B cell (primary cell): ENCODE measurements at regions not wholly inside any gene's neighbourhood (a gene's known extent, or its start where the extent isn't known, plus 50 kb on each side); places are given as distances from the start of the nearest gene placed in this dataset.

Experiments
- ATAC-seq: fragments of 200-7000 bp; cut with Tn5 transposase; one replicate; pipeline ENCODE4 v1.10.0; 2021; ENCODE audit warnings: low read depth, mild to moderate bottlenecking, moderate number of reproducible peaks, moderate library complexity
- CTCF ChIA-PET: fragments of 350-600 bp; sonication (Branson Sonifier 250); formaldehyde crosslinking; loops from one replicate; lab custom pipeline; 2021; ENCODE audit warnings: antibody characterized with exemption, inconsistent platforms; lab: Charles Lee
- POLR2A ChIA-PET: fragments of 350-600 bp; sonication (Branson Sonifier 250); formaldehyde crosslinking; loops from one replicate; lab custom pipeline; 2021; ENCODE audit warnings: antibody characterized with exemption; lab: Charles Lee
- DNase-seq: peaks from one replicate; pipeline ENCODE4 v3.0.0; 2013
- H2AFZ ChIP-seq: 2 replicates; pipeline ENCODE4 v1.6.1; 2012; ENCODE audit warnings: mild to moderate bottlenecking, low read depth, low read length; ENCODE audit not compliant: insufficient read depth, poor library complexity, severe bottlenecking
- H3K27ac ChIP-seq, 2 donors: 1 replicate in 1 of 2; 2 replicates in 1 of 2; pipeline ENCODE4 v1.5.1; 2012 to 2013; ENCODE audit warnings: low read length in 2 of 2, mild to moderate bottlenecking in 2 of 2, moderate library complexity in 1 of 2
- H3K27me3 ChIP-seq, 4 experiments: fragments of 200-600 bp in 1 of 4; sonication (generic) in 1 of 4; replicated peaks in 1 of 4; 1 replicate in 2 of 4; 2 replicates in 2 of 4; pipeline versions ENCODE4 v1.6.1 to v1.7.0; 2013 to 2016; ENCODE audit warnings: low read length in 3 of 4, mild to moderate bottlenecking in 2 of 4, mixed read lengths in 1 of 4, moderate library complexity in 1 of 4; ENCODE audit not compliant: insufficient read depth in 4 of 4, control insufficient read depth in 3 of 4; ENCODE audit errors: control extremely low read depth in 1 of 4
- H3K36me3 ChIP-seq, 2 experiments: replicated peaks in 1 of 2; 1 replicate in 1 of 2; 2 replicates in 1 of 2; pipeline versions ENCODE4 v1.6.1 to v1.7.1; 2013; ENCODE audit warnings: low read length in 1 of 2; ENCODE audit not compliant: insufficient read depth in 2 of 2, control insufficient read depth in 1 of 2; ENCODE audit errors: control extremely low read depth in 1 of 2, extremely low read depth in 1 of 2
- H3K4me1 ChIP-seq, 2 donors: fragments of 200-600 bp in 1 of 2; sonication (generic) in 1 of 2; 1 replicate in 1 of 2; 2 replicates in 1 of 2; pipeline versions ENCODE4 v1.5.1 to v1.6.1; 2013 to 2017; ENCODE audit warnings: low read length in 2 of 2; ENCODE audit not compliant: control insufficient read depth in 2 of 2, insufficient read depth in 2 of 2
- H3K4me2 ChIP-seq: replicated peaks from 2 replicates; pipeline ENCODE3; 2012; ENCODE audit warnings: mild to moderate bottlenecking, low read depth, low read length; ENCODE audit not compliant: poor library complexity, severe bottlenecking
- H3K4me3 ChIP-seq, 5 experiments: fragments of 200-600 bp in 1 of 5; sonication (generic) in 1 of 5; 1 replicate in 3 of 5; 2 replicates in 2 of 5; pipeline versions ENCODE4 v1.5.1 to v1.7.0; 2011 to 2016; ENCODE audit warnings: low read length in 4 of 5, mild to moderate bottlenecking in 4 of 5, low read depth in 2 of 5, control low read depth in 1 of 5, moderate library complexity in 1 of 5; ENCODE audit not compliant: insufficient read depth in 1 of 5; ENCODE audit errors: control extremely low read depth in 1 of 5, extremely low read depth in 1 of 5
- H3K79me2 ChIP-seq: fragments of 200-600 bp; sonication (generic); one replicate; pipeline ENCODE4 v1.6.0; 2016; ENCODE audit warnings: low read length; ENCODE audit not compliant: control insufficient read depth, insufficient read depth
- H3K9ac ChIP-seq: fragments of 200-600 bp; sonication (generic); 2 replicates; pipeline ENCODE4 v1.6.1; 2017; ENCODE audit warnings: mild to moderate bottlenecking, low read length, moderate library complexity
- H3K9me3 ChIP-seq, 3 donors: one replicate each; pipeline versions ENCODE4 v1.6.1 to v1.7.1; 2013; ENCODE audit warnings: low read length in 2 of 3; ENCODE audit not compliant: control insufficient read depth in 2 of 3, insufficient read depth in 1 of 3; ENCODE audit errors: control extremely low read depth in 1 of 3
- H4K20me1 ChIP-seq: 2 replicates; pipeline ENCODE4 v1.6.0; 2012; ENCODE audit warnings: mild to moderate bottlenecking, low read length; ENCODE audit not compliant: insufficient read depth, control insufficient read depth, poor library complexity, severe bottlenecking
- H3K27ac Mint-ChIP-seq: one replicate; pipeline ENCODE4 v1.8.0; 2021; ENCODE audit warnings: mixed read lengths
- H3K27me3 Mint-ChIP-seq: one replicate; pipeline ENCODE4 v1.8.0; 2021; ENCODE audit warnings: mixed read lengths
- H3K4me1 Mint-ChIP-seq: one replicate; pipeline ENCODE4 v1.8.0; 2021; ENCODE audit warnings: mixed read lengths
- H3K4me3 Mint-ChIP-seq: one replicate; pipeline ENCODE4 v1.8.0; 2021; ENCODE audit warnings: mixed read lengths
- H3K9me3 Mint-ChIP-seq: one replicate; pipeline ENCODE4 v1.8.0; 2022; ENCODE audit warnings: mixed read lengths; ENCODE audit not compliant: insufficient read depth
- EZH2 ChIP-seq: IDR thresholded peaks from 2 replicates; pipeline ENCODE4 v1.6.1; 2012; ENCODE audit warnings: borderline replicate concordance, low read depth, mild to moderate bottlenecking, moderate library complexity, low read length; ENCODE audit not compliant: insufficient read depth, poor library complexity, severe bottlenecking
- WGBS: methylation state at CpG from one replicate; pipeline ENCODE4 v1.1.5; 2013; ENCODE audit warnings: missing lambda C conversion rate; ENCODE audit not compliant: insufficient coverage; 5-methylcytosine and 5-hydroxymethylcytosine counted together
- intact Hi-C: fragments of 100-400 bp; cut with micrococcal nuclease; formaldehyde crosslinking; loops from one replicate; pipeline ENCODE4 v1.10.0; 2022
- TF ChIP-seq, protein P1 (sequence below): fragments of 200-600 bp; IDR thresholded peaks from one replicate; pipeline ENCODE4 v1.8.0; 2022; ENCODE audit warnings: antibody characterized with exemption, mild to moderate bottlenecking

DNA sequence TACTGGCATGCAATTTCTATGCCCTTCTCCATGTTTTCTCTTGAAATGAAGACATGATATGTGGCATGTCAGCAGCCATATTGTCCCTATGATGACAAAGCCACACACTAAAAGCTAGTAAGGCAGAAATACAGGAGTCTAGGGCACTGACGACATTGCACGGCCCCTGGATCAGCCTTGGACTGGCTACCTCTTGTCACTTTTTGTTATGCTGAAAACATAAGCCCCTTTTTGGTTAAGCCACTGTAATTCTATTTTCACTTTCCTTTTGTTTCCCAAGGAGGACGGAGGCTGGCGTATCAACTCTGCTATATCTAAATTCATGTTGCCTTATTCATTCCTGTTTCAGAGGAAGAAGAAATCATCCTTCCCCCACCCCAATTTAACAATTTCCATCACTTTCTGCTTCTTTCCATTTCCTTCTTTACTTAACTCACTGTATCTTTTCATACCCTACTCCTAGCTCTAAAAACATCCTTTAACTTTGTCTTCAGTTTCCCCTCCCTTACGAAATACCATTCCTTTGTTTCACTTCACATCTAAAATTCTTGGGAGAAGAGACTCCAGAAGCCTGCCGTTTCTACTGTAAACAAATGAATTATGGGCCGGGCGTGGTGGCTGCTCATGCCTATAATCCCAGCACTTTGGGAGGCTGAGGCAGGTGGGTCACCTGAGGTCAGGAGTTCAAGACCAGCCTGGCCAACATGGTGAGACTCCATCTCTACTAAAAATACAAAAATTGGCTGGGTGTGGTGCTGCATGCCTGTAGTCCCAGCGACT is 364.1 kb downstream of the PCNX1 start:
- DNase-seq: no peak
- TF ChIP-seq, protein P1, sequence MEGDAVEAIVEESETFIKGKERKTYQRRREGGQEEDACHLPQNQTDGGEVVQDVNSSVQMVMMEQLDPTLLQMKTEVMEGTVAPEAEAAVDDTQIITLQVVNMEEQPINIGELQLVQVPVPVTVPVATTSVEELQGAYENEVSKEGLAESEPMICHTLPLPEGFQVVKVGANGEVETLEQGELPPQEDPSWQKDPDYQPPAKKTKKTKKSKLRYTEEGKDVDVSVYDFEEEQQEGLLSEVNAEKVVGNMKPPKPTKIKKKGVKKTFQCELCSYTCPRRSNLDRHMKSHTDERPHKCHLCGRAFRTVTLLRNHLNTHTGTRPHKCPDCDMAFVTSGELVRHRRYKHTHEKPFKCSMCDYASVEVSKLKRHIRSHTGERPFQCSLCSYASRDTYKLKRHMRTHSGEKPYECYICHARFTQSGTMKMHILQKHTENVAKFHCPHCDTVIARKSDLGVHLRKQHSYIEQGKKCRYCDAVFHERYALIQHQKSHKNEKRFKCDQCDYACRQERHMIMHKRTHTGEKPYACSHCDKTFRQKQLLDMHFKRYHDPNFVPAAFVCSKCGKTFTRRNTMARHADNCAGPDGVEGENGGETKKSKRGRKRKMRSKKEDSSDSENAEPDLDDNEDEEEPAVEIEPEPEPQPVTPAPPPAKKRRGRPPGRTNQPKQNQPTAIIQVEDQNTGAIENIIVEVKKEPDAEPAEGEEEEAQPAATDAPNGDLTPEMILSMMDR: no peak
- no peak for TF ChIP-seq EZH2
- Mint-ChIP-seq H3K27me3 (peaks cover 5% of the 10 kb centered on the region), H3K4me3 (no peak overlapping the region), H3K9me3 (peaks cover 6% of the 10 kb centered on the region), H3K27ac (no peak overlapping the region), H3K4me1 (peaks cover 13% of the 10 kb centered on the region)
- Histone ChIP-seq H4K20me1 (no peaks in the 10 kb centered on the region), H3K27me3 (peaks cover 0 to 4% (median 1%) of the 10 kb centered on the region in 4 experiments), H3K4me1 (peaks cover 5 to 7% of the 10 kb centered on the region in 2 donors), H3K79me2 (no peaks in the 10 kb centered on the region), H3K4me2 (no peak overlapping the region), H3K9me3 (peaks cover 2 to 8% (median 2%) of the 10 kb centered on the region in 3 donors), H3K36me3 (no peaks in the 10 kb centered on the region), H2AFZ (no peak overlapping the region), H3K4me3 (no peak overlapping the region), H3K9ac (no peak overlapping the region), H3K27ac (no peak overlapping the region)
- intact Hi-C loops: no loop called here
- POLR2A ChIA-PET: no interaction called here
- CTCF ChIA-PET: no interaction called here
- 87% methylated on average over 5 of the region's 9 CpGs for WGBS
- ATAC-seq: no peak

GRCh38 chr14:71273366-71273765 is 366.1 kb downstream of the PCNX1 start:
- H3K27me3 Mint-ChIP-seq: peaks cover 5% of the 10 kb centered on the region
- Histone ChIP-seq H3K79me2 (no peaks in the 10 kb centered on the region), H3K4me3 (no peak overlapping the region), H3K9ac (no peak overlapping the region), H3K9me3 (peaks cover 2 to 8% (median 2%) of the 10 kb centered on the region in 3 donors), H3K27ac (no peak overlapping the region), H3K4me1 (no peaks in the 10 kb centered on the region), H3K27me3 (peaks cover 0 to 4% (median 1%) of the 10 kb centered on the region in 4 experiments), H4K20me1 (no peaks in the 10 kb centered on the region), H2AFZ (no peak overlapping the region), H3K4me2 (no peak overlapping the region), H3K36me3 (no peaks in the 10 kb centered on the region)
- intact Hi-C loops: no loop called here
- no peak overlapping the region for H3K27ac Mint-ChIP-seq
- ATAC-seq (no peak), DNase-seq (no peak)
- CTCF ChIA-PET: no interaction called here
- H3K4me1 Mint-ChIP-seq: peaks cover 1% of the 10 kb centered on the region
- WGBS: 86% methylated on average over 2 of the region's 2 CpGs
- H3K9me3 Mint-ChIP-seq: peaks cover 6% of the 10 kb centered on the region
- POLR2A ChIA-PET: no interaction called here
- TF ChIP-seq, protein P1: no peak
- no peak for TF ChIP-seq EZH2
- no peak overlapping the region for H3K4me3 Mint-ChIP-seq
